H1 (cell line): ENCODE measurements at regions not wholly inside any gene's neighbourhood (a gene's known extent, or its start where the extent isn't known, plus 50 kb on each side); places are given as distances from the start of the nearest gene placed in this dataset.

ENCODE experiments used
- CTCF ChIA-PET: fragments of 300-600 bp; sonication (Branson Sonifier 250); formaldehyde crosslinking; loops from one replicate; lab custom pipeline; 2021; ENCODE audit not compliant: partially characterized antibody; lab: Charles Lee
- POLR2A ChIA-PET: fragments of 300-600 bp; sonication (Branson Sonifier 250); formaldehyde crosslinking; loops from one replicate; lab custom pipeline; 2021; ENCODE audit warnings: inconsistent platforms; ENCODE audit not compliant: partially characterized antibody; lab: Charles Lee
- DNase-seq, 2 experiments: peaks; one replicate each; pipeline versions ENCODE4 v3.0.0 to v3.0.0-alpha.2; 2010 to 2022; ENCODE audit warnings: low spot score in 2 of 2, low read depth in 1 of 2, mixed read lengths in 1 of 2
- FAIRE-seq: peaks from 2 replicates; lab custom pipeline; 2011; peaks lifted over from hg19 to GRCh38; lab: Jason Lieb, UNC
- H2AFZ ChIP-seq: 2 replicates; pipeline ENCODE4 v1.8.1; 2012; ENCODE audit warnings: low read length, inconsistent platforms
- H2AK5ac ChIP-seq: 2 replicates; pipeline ENCODE4 v1.6.1; 2013; ENCODE audit warnings: low read depth, low read length
- H2BK120ac ChIP-seq: replicated peaks from 2 replicates; pipeline ENCODE3; 2013; ENCODE audit warnings: low read depth, low read length, inconsistent platforms
- H2BK12ac ChIP-seq: 2 replicates; pipeline ENCODE4 v1.6.1; 2013; ENCODE audit warnings: low read depth, low read length
- H2BK15ac ChIP-seq: 2 replicates; pipeline ENCODE4 v1.6.1; 2013; ENCODE audit warnings: low read length
- H2BK20ac ChIP-seq: 2 replicates; pipeline ENCODE4 v1.6.1; 2013; ENCODE audit warnings: low read length
- H2BK5ac ChIP-seq: 2 replicates; pipeline ENCODE4 v1.6.1; 2013; ENCODE audit warnings: low read depth, low read length
- H3K14ac ChIP-seq: 2 replicates; pipeline ENCODE4 v1.6.1; 2013; ENCODE audit warnings: inconsistent platforms; ENCODE audit not compliant: insufficient read length
- H3K18ac ChIP-seq: 2 replicates; pipeline ENCODE4 v1.6.1; 2013; ENCODE audit warnings: low read length; ENCODE audit errors: extremely low read depth
- H3K23ac ChIP-seq: 2 replicates; pipeline ENCODE4 v1.6.1; 2013; ENCODE audit warnings: inconsistent platforms; ENCODE audit not compliant: insufficient read length
- H3K23me2 ChIP-seq: 2 replicates; pipeline ENCODE4 v1.6.1; 2013; ENCODE audit warnings: low read depth, low read length
- H3K27ac ChIP-seq: 2 replicates; pipeline ENCODE4 v1.6.1; 2011; ENCODE audit warnings: low read depth, low read length, inconsistent platforms
- H3K27me3 ChIP-seq, 4 experiments: replicated peaks in 1 of 4; 1 replicate in 1 of 4; 2 replicates in 3 of 4; pipeline versions ENCODE4 v1.6.1 to v1.8.1; 2011 to 2013; ENCODE audit warnings: low read length in 3 of 4, mild to moderate bottlenecking in 3 of 4, inconsistent platforms in 2 of 4, mixed read lengths in 2 of 4, moderate library complexity in 1 of 4; ENCODE audit not compliant: control insufficient read depth in 3 of 4, insufficient read depth in 3 of 4; ENCODE audit errors: extremely low read depth in 1 of 4
- H3K36me3 ChIP-seq, 4 experiments: 2 replicates each; pipeline versions ENCODE4 v1.6.1 to v1.8.1; 2011 to 2013; ENCODE audit warnings: mild to moderate bottlenecking in 4 of 4, low read length in 3 of 4, moderate library complexity in 2 of 4, control low read depth in 1 of 4, inconsistent platforms in 1 of 4; ENCODE audit not compliant: insufficient read depth in 4 of 4, control insufficient read depth in 2 of 4
- H3K4ac ChIP-seq: replicated peaks from 2 replicates; pipeline ENCODE3; 2013; ENCODE audit warnings: low read length, low read depth, mixed read lengths, inconsistent platforms; ENCODE audit not compliant: insufficient read length
- H3K4me1 ChIP-seq, 4 experiments: replicated peaks in 1 of 4; 1 replicate in 1 of 4; 2 replicates in 3 of 4; pipeline versions ENCODE4 v1.6.1 to v1.8.1; 2011 to 2013; ENCODE audit warnings: low read length in 3 of 4, inconsistent platforms in 2 of 4, mixed read lengths in 1 of 4; ENCODE audit not compliant: insufficient read depth in 4 of 4, control insufficient read depth in 3 of 4
- H3K4me2 ChIP-seq, 2 experiments: 2 replicates each; pipeline versions ENCODE4 v1.6.1 to v1.8.1; 2011 to 2013; ENCODE audit warnings: low read depth in 2 of 2, low read length in 2 of 2, control low read depth in 1 of 2, inconsistent platforms in 1 of 2, mild to moderate bottlenecking in 1 of 2; ENCODE audit not compliant: insufficient read depth in 1 of 2
- H3K4me3 ChIP-seq, 4 experiments: fragments of 200-600, 300-600 bp in 1 of 4; sonication (generic), shearing (Covaris generic), sonication (Bioruptor Twin) in 1 of 4; 2 replicates each; pipeline versions ENCODE4 v1.5.1 to v1.8.1; 2011 to 2016; ENCODE audit warnings: low read length in 4 of 4, low read depth in 3 of 4, control low read depth in 2 of 4, inconsistent platforms in 2 of 4, mild to moderate bottlenecking in 2 of 4, mixed read lengths in 1 of 4, moderate library complexity in 1 of 4; ENCODE audit not compliant: insufficient read depth in 2 of 4; ENCODE audit errors: extremely low read depth in 1 of 4
- H3K56ac ChIP-seq: replicated peaks from 2 replicates; pipeline ENCODE3; 2013; ENCODE audit warnings: low read depth, mild to moderate bottlenecking, mixed read lengths, low read length, inconsistent platforms; ENCODE audit not compliant: insufficient read length
- H3K79me1 ChIP-seq: 2 replicates; pipeline ENCODE4 v1.6.1; 2013; ENCODE audit warnings: low read depth, low read length, control low read depth
- H3K79me2 ChIP-seq, 2 experiments: 2 replicates each; pipeline versions ENCODE4 v1.6.1 to v1.8.1; 2012 to 2013; ENCODE audit warnings: low read length in 2 of 2, mild to moderate bottlenecking in 2 of 2, inconsistent platforms in 1 of 2; ENCODE audit not compliant: insufficient read depth in 2 of 2, control insufficient read depth in 1 of 2
- H3K9ac ChIP-seq, 4 experiments: replicated peaks in 1 of 4; 1 replicate in 1 of 4; 2 replicates in 3 of 4; pipeline versions ENCODE4 v1.6.1 to v1.8.1; 2011 to 2013; ENCODE audit warnings: low read depth in 3 of 4, low read length in 3 of 4, control low read depth in 2 of 4, mild to moderate bottlenecking in 2 of 4, moderate library complexity in 2 of 4, inconsistent platforms in 1 of 4; ENCODE audit errors: extremely low read depth in 1 of 4
- H3K9me3 ChIP-seq, 2 experiments: 2 replicates each; pipeline versions ENCODE4 v1.6.1 to v1.8.1; 2012 to 2013; ENCODE audit warnings: mild to moderate bottlenecking in 2 of 2, moderate library complexity in 2 of 2, control low read depth in 1 of 2, inconsistent platforms in 1 of 2, low read depth in 1 of 2, low read length in 1 of 2, mixed read lengths in 1 of 2; ENCODE audit not compliant: insufficient read depth in 2 of 2
- H4K20me1 ChIP-seq, 2 experiments: replicated peaks in 1 of 2; 2 replicates each; pipeline versions ENCODE3 to v1.8.1; 2011 to 2013; ENCODE audit warnings: inconsistent platforms in 2 of 2, low read length in 2 of 2, mild to moderate bottlenecking in 1 of 2; ENCODE audit not compliant: insufficient read depth in 2 of 2, control insufficient read depth in 1 of 2
- H4K5ac ChIP-seq: 2 replicates; pipeline ENCODE4 v1.6.1; 2013; ENCODE audit warnings: low read length, low read depth, mixed read lengths, inconsistent platforms; ENCODE audit not compliant: insufficient read length
- H4K8ac ChIP-seq: 2 replicates; pipeline ENCODE4 v1.8.0; 2013; ENCODE audit warnings: mild to moderate bottlenecking, moderate library complexity, low read length, inconsistent platforms; ENCODE audit not compliant: insufficient read depth; ENCODE audit errors: extremely low read depth
- H4K91ac ChIP-seq: replicated peaks from 2 replicates; pipeline ENCODE3; 2013; ENCODE audit warnings: low read length, mixed read lengths, inconsistent platforms; ENCODE audit not compliant: insufficient read length
- CHD1 ChIP-seq: IDR thresholded peaks from 2 replicates; pipeline ENCODE4 v1.6.1; 2012; ENCODE audit warnings: low read depth, low read length, improper control_type of control experiment
- CREB1 ChIP-seq: IDR thresholded peaks from 2 replicates; pipeline ENCODE4 v1.6.1; 2012; ENCODE audit warnings: inconsistent platforms
- GABPA ChIP-seq: IDR thresholded peaks from 2 replicates; pipeline ENCODE4 v1.6.1; 2011; ENCODE audit warnings: mild to moderate bottlenecking, low read length, moderate library complexity, borderline replicate concordance; ENCODE audit not compliant: insufficient read depth
- KDM4A ChIP-seq: IDR thresholded peaks from one replicate; pipeline ENCODE4 v1.7.1; 2012; ENCODE audit warnings: low read depth, mild to moderate bottlenecking, moderate library complexity, low read length, inconsistent platforms; ENCODE audit not compliant: severe bottlenecking
- RBBP5 ChIP-seq: IDR thresholded peaks from 2 replicates; pipeline ENCODE4 v1.7.1; 2012; ENCODE audit warnings: low read depth, mild to moderate bottlenecking, inconsistent platforms, low read length, moderate library complexity, borderline replicate concordance
- RXRA ChIP-seq: IDR thresholded peaks from 2 replicates; pipeline ENCODE4 v1.6.1; 2011; ENCODE audit warnings: low read depth, mild to moderate bottlenecking, low read length, moderate library complexity; ENCODE audit not compliant: insufficient read depth
- SP1 ChIP-seq: IDR thresholded peaks from 2 replicates; pipeline ENCODE4 v1.6.1; 2011; ENCODE audit warnings: low read depth, low read length
- SUZ12 ChIP-seq: fragments of 200-600 bp; sonication (generic); IDR thresholded peaks from 2 replicates; pipeline ENCODE4 v1.6.1; 2012; ENCODE audit warnings: mild to moderate bottlenecking, inconsistent platforms, low read length, moderate library complexity, mixed read lengths
- TAF7 ChIP-seq: optimal IDR thresholded peaks from 2 replicates; pipeline ENCODE3; 2011; ENCODE audit warnings: low read depth, mild to moderate bottlenecking, inconsistent platforms, low read length, moderate library complexity, borderline replicate concordance
- WGBS, 2 experiments: shearing (Covaris generic) in 1 of 2; methylation state at CpG; one replicate each; pipeline versions ENCODE4 v1.1.6 to v1.1.7; 2013 to 2015; ENCODE audit warnings: low lambda C conversion rate in 2 of 2, mixed read lengths in 2 of 2, inconsistent platforms in 1 of 2, low coverage in 1 of 2, missing lambda C conversion rate in 1 of 2; ENCODE audit not compliant: insufficient replicate concordance in 2 of 2, insufficient coverage in 1 of 2, insufficient read length in 1 of 2; ENCODE audit errors: extremely low coverage in 1 of 2, missing lambda C conversion rate in 1 of 2; 5-methylcytosine and 5-hydroxymethylcytosine counted together
- TF ChIP-seq, protein P1 (sequence below): IDR thresholded peaks from 2 replicates; pipeline ENCODE4 v1.6.1; 2012; ENCODE audit warnings: inconsistent platforms

DNA sequence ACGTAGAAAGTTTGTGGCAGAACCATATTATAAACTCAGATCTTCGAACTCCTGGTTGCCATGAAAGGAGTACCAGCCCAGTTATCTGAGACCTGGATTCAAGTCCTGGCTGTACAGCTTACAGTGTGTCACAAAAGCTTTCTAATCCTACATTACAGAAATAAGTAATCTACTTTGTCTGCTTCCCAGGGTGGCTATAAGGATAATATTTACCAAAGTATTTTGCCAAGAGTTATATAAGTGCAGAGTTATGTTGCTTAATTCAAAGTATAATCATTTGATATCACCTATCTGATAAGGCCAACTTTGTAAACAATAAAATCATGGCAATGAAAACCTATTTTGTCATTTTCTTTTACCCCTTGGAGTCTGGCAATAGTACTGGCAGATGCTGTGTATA lies 381.6 kb downstream of the NDFIP2 start:
- H2BK120ac ChIP-seq: no peak overlapping the region
- H2BK5ac ChIP-seq: no peak overlapping the region
- H2AFZ ChIP-seq: no peak overlapping the region
- no peaks in the 10 kb centered on the region for H3K79me2 ChIP-seq
- 94% methylated on average over 2 of the region's 2 CpGs; no CpG with 5 or more reads in 1 of the 2 experiments for WGBS, 2 experiments
- H3K79me1 ChIP-seq: no peaks in the 10 kb centered on the region; the same call in 1 of the 2 replicates
- ChIA-PET CTCF (no interaction called here), POLR2A (no interaction called here)
- no peak overlapping the region for H3K56ac ChIP-seq
- no peak overlapping the region for H3K14ac ChIP-seq
- no peak overlapping the region for H4K91ac ChIP-seq
- H3K27ac ChIP-seq: no peak overlapping the region
- FAIRE-seq (no peak), DNase-seq (no peak)
- H3K4me3 ChIP-seq: no peak overlapping the region
- H3K9ac ChIP-seq: no peak overlapping the region
- H3K23ac ChIP-seq: no peak overlapping the region
- H3K23me2 ChIP-seq: no peaks in the 10 kb centered on the region
- no peak overlapping the region for H3K4ac ChIP-seq
- H4K20me1 ChIP-seq: no peaks in the 10 kb centered on the region
- H3K27me3 ChIP-seq: no peaks in the 10 kb centered on the region
- no peak overlapping the region for H4K5ac ChIP-seq
- H3K9me3 ChIP-seq: no peaks in the 10 kb centered on the region
- no peak overlapping the region for H4K8ac ChIP-seq
- H3K4me1 ChIP-seq: no peaks in the 10 kb centered on the region
- TF ChIP-seq KDM4A: no peak
- TF ChIP-seq TAF7: no peak
- no peak for TF ChIP-seq SP1
- TF ChIP-seq RBBP5: no peak
- TF ChIP-seq GABPA: no peak
- TF ChIP-seq CHD1: no peak
- TF ChIP-seq CREB1: no peak
- TF ChIP-seq SUZ12: no peak
- TF ChIP-seq, protein P1, sequence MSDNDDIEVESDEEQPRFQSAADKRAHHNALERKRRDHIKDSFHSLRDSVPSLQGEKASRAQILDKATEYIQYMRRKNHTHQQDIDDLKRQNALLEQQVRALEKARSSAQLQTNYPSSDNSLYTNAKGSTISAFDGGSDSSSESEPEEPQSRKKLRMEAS: no peak
- TF ChIP-seq RXRA: no peak
- no peak overlapping the region for H2BK15ac ChIP-seq
- H3K18ac ChIP-seq: no peak overlapping the region
- H3K4me2 ChIP-seq: no peak overlapping the region
- no peak overlapping the region for H2BK12ac ChIP-seq
- no peaks in the 10 kb centered on the region; a peak in 1 of 8 replicates for H3K36me3 ChIP-seq
- no peak overlapping the region for H2AK5ac ChIP-seq
- H2BK20ac ChIP-seq: no peak overlapping the region
